Caco-2 (cell line): ENCODE measurements at regions not wholly inside any gene's neighbourhood (a gene's known extent, or its start where the extent isn't known, plus 50 kb on each side); places are given as distances from the start of the nearest gene placed in this dataset.

Experiments
- BruUV-seq: library from RNA; stranded (reverse); fragments of 400-500 nt; replicated peaks from 2 replicates; lab custom pipeline; 2021; lab: Mats Ljungman, UMichigan
- CTCF ChIA-PET: fragments of 300-600 bp; sonication (Branson Sonifier 250); formaldehyde crosslinking; loops from one replicate; lab custom pipeline; 2022; ENCODE audit warnings: antibody characterized with exemption; lab: Charles Lee
- POLR2A ChIA-PET: fragments of 300-600 bp; sonication (Branson Sonifier 250); formaldehyde crosslinking; loops from one replicate; lab custom pipeline; 2022; ENCODE audit warnings: antibody characterized with exemption; lab: Charles Lee
- DNase-seq, 2 experiments: peaks; one replicate each; pipeline versions ENCODE4 v3.0.0 to v3.0.0-alpha.2; 2020 to 2022
- H3K27me3 ChIP-seq: replicated peaks from 2 replicates; pipeline ENCODE4 v1.6.0; 2011; ENCODE audit warnings: low read length; ENCODE audit not compliant: control insufficient read depth, insufficient read depth
- H3K36me3 ChIP-seq: 2 replicates; pipeline ENCODE4 v1.5.1; 2011; ENCODE audit warnings: low read length; ENCODE audit not compliant: control insufficient read depth, insufficient read depth
- H3K4me1 ChIP-seq: fragments of 250-450 bp; sonication (Bioruptor Pico); 2 replicates; pipeline ENCODE4 v1.5.1; 2020; ENCODE audit warnings: mild to moderate bottlenecking
- H3K4me3 ChIP-seq: 2 replicates; pipeline ENCODE4 v1.5.1; 2011; ENCODE audit warnings: low read depth, mild to moderate bottlenecking, control low read depth, low read length
- H3K9me3 ChIP-seq: fragments of 250-450 bp; sonication (Bioruptor Pico); 2 replicates; pipeline ENCODE4 v1.5.1; 2020; ENCODE audit warnings: mild to moderate bottlenecking, moderate library complexity
- H3K27ac Mint-ChIP-seq: one replicate; pipeline ENCODE4 v1.8.0; 2022; ENCODE audit warnings: mixed read lengths; ENCODE audit not compliant: unreplicated experiment
- H3K27me3 Mint-ChIP-seq: one replicate; pipeline ENCODE4 v1.8.0; 2022; ENCODE audit warnings: mixed read lengths; ENCODE audit not compliant: insufficient read depth, unreplicated experiment
- H3K36me3 Mint-ChIP-seq: one replicate; pipeline ENCODE4 v1.8.0; 2022; ENCODE audit warnings: mild to moderate bottlenecking, mixed read lengths; ENCODE audit not compliant: insufficient read depth, unreplicated experiment
- H3K4me1 Mint-ChIP-seq: one replicate; pipeline ENCODE4 v1.8.0; 2022; ENCODE audit warnings: low read depth, mixed read lengths; ENCODE audit not compliant: unreplicated experiment
- H3K4me3 Mint-ChIP-seq: one replicate; pipeline ENCODE4 v1.8.0; 2022; ENCODE audit warnings: mild to moderate bottlenecking, moderate library complexity, mixed read lengths; ENCODE audit not compliant: unreplicated experiment
- H3K9me3 Mint-ChIP-seq: one replicate; pipeline ENCODE4 v1.8.0; 2022; ENCODE audit warnings: mixed read lengths; ENCODE audit not compliant: unreplicated experiment
- intact Hi-C: fragments of 100-400 bp; cut with micrococcal nuclease; formaldehyde crosslinking; loops from one replicate; pipeline ENCODE4 v1.10.0; 2022; ENCODE audit not compliant: unreplicated experiment
- TF ChIP-seq, protein P1 (sequence below), 2 experiments: fragments of 200-600 bp in 1 of 2; IDR thresholded peaks; 1 replicate in 1 of 2; 2 replicates in 1 of 2; pipeline versions ENCODE4 v1.5.1 to v1.8.0; 2011 to 2022; ENCODE audit warnings: antibody characterized with exemption in 1 of 2, control low read depth in 1 of 2, inconsistent platforms in 1 of 2, low read depth in 1 of 2, low read length in 1 of 2, mild to moderate bottlenecking in 1 of 2, moderate library complexity in 1 of 2; ENCODE audit not compliant: insufficient read depth in 1 of 2, severe bottlenecking in 1 of 2, unreplicated experiment in 1 of 2

DNA sequence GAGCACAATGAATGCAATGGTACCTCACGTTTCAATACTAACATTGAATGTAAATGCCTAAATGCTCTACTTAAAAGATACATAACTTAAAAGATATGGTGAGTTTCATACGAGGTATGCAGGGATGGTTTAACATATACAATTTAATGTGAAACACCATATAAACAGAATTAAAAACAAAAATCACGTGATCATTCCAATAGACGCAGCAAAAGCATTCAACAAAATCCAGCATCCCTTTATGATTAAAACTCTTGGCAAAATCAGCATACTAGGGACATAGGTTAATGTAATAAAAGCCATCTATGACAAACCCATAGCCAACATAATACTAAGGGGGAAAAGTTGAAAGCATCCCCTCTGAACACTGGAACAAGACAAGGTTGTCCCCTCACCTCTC, 845.7 kb downstream of the SLC16A7 start:
- TF ChIP-seq, protein P1, sequence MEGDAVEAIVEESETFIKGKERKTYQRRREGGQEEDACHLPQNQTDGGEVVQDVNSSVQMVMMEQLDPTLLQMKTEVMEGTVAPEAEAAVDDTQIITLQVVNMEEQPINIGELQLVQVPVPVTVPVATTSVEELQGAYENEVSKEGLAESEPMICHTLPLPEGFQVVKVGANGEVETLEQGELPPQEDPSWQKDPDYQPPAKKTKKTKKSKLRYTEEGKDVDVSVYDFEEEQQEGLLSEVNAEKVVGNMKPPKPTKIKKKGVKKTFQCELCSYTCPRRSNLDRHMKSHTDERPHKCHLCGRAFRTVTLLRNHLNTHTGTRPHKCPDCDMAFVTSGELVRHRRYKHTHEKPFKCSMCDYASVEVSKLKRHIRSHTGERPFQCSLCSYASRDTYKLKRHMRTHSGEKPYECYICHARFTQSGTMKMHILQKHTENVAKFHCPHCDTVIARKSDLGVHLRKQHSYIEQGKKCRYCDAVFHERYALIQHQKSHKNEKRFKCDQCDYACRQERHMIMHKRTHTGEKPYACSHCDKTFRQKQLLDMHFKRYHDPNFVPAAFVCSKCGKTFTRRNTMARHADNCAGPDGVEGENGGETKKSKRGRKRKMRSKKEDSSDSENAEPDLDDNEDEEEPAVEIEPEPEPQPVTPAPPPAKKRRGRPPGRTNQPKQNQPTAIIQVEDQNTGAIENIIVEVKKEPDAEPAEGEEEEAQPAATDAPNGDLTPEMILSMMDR (IDR thresholded peaks at IDR 0.05; ENCODE audit: insufficient read depth in 1 of 2, low read depth in 1 of 2, low read length in 1 of 2, severe bottlenecking in 1 of 2, unreplicated experiment in 1 of 2), result no peak
- CTCF ChIA-PET, result no interaction called here
- H3K27me3 ChIP-seq, result no peaks in the 10 kb centered on the region
- no peaks in the 10 kb centered on the region for H3K36me3 ChIP-seq
- H3K27me3 Mint-ChIP-seq, result no peaks in the 10 kb centered on the region
- no peak for DNase-seq
- H3K4me3 Mint-ChIP-seq, result no peak overlapping the region
- intact Hi-C loops, result no loop called here
- no peak overlapping the region for H3K4me3 ChIP-seq
- no peaks in the 10 kb centered on the region for H3K4me1 Mint-ChIP-seq
- H3K9me3 Mint-ChIP-seq, result peaks cover 15% of the 10 kb centered on the region
- no peaks in the 10 kb centered on the region for H3K4me1 ChIP-seq
- H3K9me3 ChIP-seq, result no peaks in the 10 kb centered on the region
- POLR2A ChIA-PET, result no interaction called here
- no peak overlapping the region for H3K27ac Mint-ChIP-seq
- H3K36me3 Mint-ChIP-seq, result no peaks in the 10 kb centered on the region
- BruUV-seq, result no TSS peak

DNA sequence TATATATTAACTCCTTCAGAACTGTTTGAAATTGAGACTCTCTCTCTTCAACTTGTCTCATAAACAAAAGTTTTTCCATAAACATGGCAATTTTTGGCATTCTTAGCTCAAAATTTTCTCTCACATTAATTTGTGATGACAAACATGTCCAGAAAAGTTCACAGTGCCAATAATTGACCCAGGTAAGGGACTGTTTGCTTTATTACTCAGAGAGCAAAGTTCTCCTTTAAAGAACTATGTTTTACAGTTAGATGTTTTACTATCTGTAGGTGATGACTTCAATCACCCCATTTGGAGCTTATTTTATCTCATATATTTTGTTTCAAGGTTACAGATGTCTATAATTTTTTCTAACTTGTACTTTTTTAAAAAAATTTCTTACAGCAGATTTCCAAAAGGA, 855.6 kb downstream of the SLC16A7 start:
- ChIA-PET CTCF (no interaction called here), POLR2A (no interaction called here)
- no peak overlapping the region for H3K4me3 ChIP-seq
- H3K9me3 ChIP-seq, result no peaks in the 10 kb centered on the region
- Mint-ChIP-seq H3K27ac (no peak overlapping the region), H3K27me3 (no peaks in the 10 kb centered on the region), H3K36me3 (no peaks in the 10 kb centered on the region), H3K4me1 (peaks cover 6% of the 10 kb centered on the region), H3K4me3 (no peak overlapping the region), H3K9me3 (peaks cover 6% of the 10 kb centered on the region)
- TF ChIP-seq, protein P1 (IDR thresholded peaks at IDR 0.05; ENCODE audit: insufficient read depth in 1 of 2, low read depth in 1 of 2, low read length in 1 of 2, severe bottlenecking in 1 of 2, unreplicated experiment in 1 of 2), result no peak
- peaks cover 13% of the 10 kb centered on the region; the same call in 1 of the 2 replicates for H3K4me1 ChIP-seq
- intact Hi-C loops, result no loop called here
- no peak for DNase-seq
- no TSS peak for BruUV-seq
- no peaks in the 10 kb centered on the region for H3K36me3 ChIP-seq
- H3K27me3 ChIP-seq, result no peaks in the 10 kb centered on the region

DNA sequence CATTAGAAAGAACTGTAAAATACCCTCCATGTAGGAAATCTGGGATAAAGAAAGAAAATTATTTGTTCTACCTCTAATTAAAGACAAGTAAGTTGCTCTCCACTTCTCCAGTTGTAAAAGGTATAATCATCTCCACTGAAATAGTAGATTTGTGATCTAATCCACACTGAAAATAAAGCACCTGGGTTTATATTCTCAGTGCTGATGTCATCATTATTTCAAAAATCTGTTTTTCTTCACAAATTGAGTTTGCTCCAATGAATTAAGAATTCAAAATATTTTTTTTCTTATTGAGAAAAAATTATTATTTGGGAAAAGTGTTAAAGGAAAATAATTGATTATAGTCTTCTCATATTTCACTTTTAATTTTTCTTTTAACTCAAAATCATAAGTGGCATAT, 869.2 kb downstream of the SLC16A7 start:
- H3K4me3 Mint-ChIP-seq, result no peak overlapping the region
- no peaks in the 10 kb centered on the region for H3K4me1 Mint-ChIP-seq
- Histone ChIP-seq H3K4me3 (no peak overlapping the region), H3K4me1 (no peaks in the 10 kb centered on the region), H3K27me3 (no peaks in the 10 kb centered on the region), H3K36me3 (no peaks in the 10 kb centered on the region), H3K9me3 (no peaks in the 10 kb centered on the region)
- no peaks in the 10 kb centered on the region for H3K27me3 Mint-ChIP-seq
- intact Hi-C loops, result no loop called here
- H3K36me3 Mint-ChIP-seq, result no peaks in the 10 kb centered on the region
- ChIA-PET POLR2A (no interaction called here), CTCF (no interaction called here)
- TF ChIP-seq, protein P1 (IDR thresholded peaks at IDR 0.05; ENCODE audit: insufficient read depth in 1 of 2, low read depth in 1 of 2, low read length in 1 of 2, severe bottlenecking in 1 of 2, unreplicated experiment in 1 of 2), result no peak
- BruUV-seq, result no TSS peak
- no peak overlapping the region for H3K27ac Mint-ChIP-seq
- no peaks in the 10 kb centered on the region for H3K9me3 Mint-ChIP-seq
- DNase-seq, result no peak
